Calu3 (cell line): ENCODE measurements at regions not wholly inside any gene's neighbourhood (a gene's known extent, or its start where the extent isn't known, plus 50 kb on each side); places are given as distances from the start of the nearest gene placed in this dataset.

ENCODE experiments used
- BruUV-seq: library from RNA; stranded (reverse); fragments of 400-500 nt; replicated peaks from 2 replicates; lab custom pipeline; 2021; lab: Mats Ljungman, UMichigan
- CTCF ChIA-PET: fragments of 300-600 bp; sonication (Branson Sonifier 250); formaldehyde crosslinking; loops from one replicate; lab custom pipeline; 2022; ENCODE audit warnings: antibody characterized with exemption; lab: Charles Lee
- DNase-seq: peaks from one replicate; pipeline ENCODE4 v3.0.0; 2022
- H3K27ac Mint-ChIP-seq: one replicate; pipeline ENCODE4 v1.8.0; 2022; ENCODE audit warnings: mixed read lengths; ENCODE audit not compliant: unreplicated experiment
- H3K27me3 Mint-ChIP-seq: one replicate; pipeline ENCODE4 v1.8.0; 2022; ENCODE audit warnings: mixed read lengths; ENCODE audit not compliant: unreplicated experiment
- H3K36me3 Mint-ChIP-seq: one replicate; pipeline ENCODE4 v1.8.0; 2022; ENCODE audit warnings: mild to moderate bottlenecking, moderate library complexity, mixed read lengths; ENCODE audit not compliant: insufficient read depth, unreplicated experiment
- H3K4me1 Mint-ChIP-seq: one replicate; pipeline ENCODE4 v1.8.0; 2022; ENCODE audit warnings: mild to moderate bottlenecking, low read depth, mixed read lengths; ENCODE audit not compliant: unreplicated experiment
- H3K4me3 Mint-ChIP-seq: one replicate; pipeline ENCODE4 v1.8.0; 2022; ENCODE audit warnings: mild to moderate bottlenecking, low read depth, moderate library complexity, mixed read lengths; ENCODE audit not compliant: unreplicated experiment
- H3K9me3 Mint-ChIP-seq: one replicate; pipeline ENCODE4 v1.8.0; 2022; ENCODE audit warnings: low read depth, mixed read lengths; ENCODE audit not compliant: unreplicated experiment
- CTCF ChIP-seq: fragments of 200-600 bp; IDR thresholded peaks from one replicate; pipeline ENCODE4 v1.8.0; 2022; ENCODE audit warnings: antibody characterized with exemption; ENCODE audit not compliant: unreplicated experiment
- intact Hi-C: fragments of 100-400 bp; cut with micrococcal nuclease; formaldehyde crosslinking; loops from one replicate; pipeline ENCODE4 v1.10.0; 2022; ENCODE audit not compliant: unreplicated experiment

GRCh38 chr2:3965211-3965610 lies 261.8 kb downstream of the DCDC2C start:
- H3K4me1 Mint-ChIP-seq, result no peaks in the 10 kb centered on the region
- TF ChIP-seq CTCF, result no peak
- H3K4me3 Mint-ChIP-seq, result no peak overlapping the region
- H3K9me3 Mint-ChIP-seq, result peaks cover 3% of the 10 kb centered on the region
- H3K27me3 Mint-ChIP-seq, result no peaks in the 10 kb centered on the region
- no peak for DNase-seq
- no peak overlapping the region for H3K27ac Mint-ChIP-seq
- no peaks in the 10 kb centered on the region for H3K36me3 Mint-ChIP-seq
- CTCF ChIA-PET, result no interaction called here
- BruUV-seq, result no TSS peak
- intact Hi-C loops, result no loop called here

- TF ChIP-seq CTCF, result no peak
- Mint-ChIP-seq H3K9me3 (peaks cover 3% of the 10 kb centered on the region), H3K27me3 (no peaks in the 10 kb centered on the region), H3K4me3 (no peak overlapping the region), H3K36me3 (no peaks in the 10 kb centered on the region), H3K27ac (no peak overlapping the region), H3K4me1 (no peaks in the 10 kb centered on the region)
- no peak for DNase-seq
- BruUV-seq, result no TSS peak
- intact Hi-C loops, result no loop called here
- CTCF ChIA-PET, result interaction anchor here (0.8 kb wide), 1 partner anchor 1351 kb away, joined by 3 read pairs; no protein-coding TSS in a partner anchor
These were observed 262.6 kb downstream of the DCDC2C start for GRCh38 chr2:3965953-3966352.

- Mint-ChIP-seq H3K4me3 (no peak overlapping the region), H3K9me3 (peaks cover 3% of the 10 kb centered on the region), H3K36me3 (no peaks in the 10 kb centered on the region), H3K4me1 (no peaks in the 10 kb centered on the region), H3K27ac (no peak overlapping the region), H3K27me3 (no peaks in the 10 kb centered on the region)
- intact Hi-C loops, result no loop called here
- CTCF ChIA-PET, result interaction anchor here (0.8 kb wide), 1 partner anchor 1351 kb away, joined by 3 read pairs; no protein-coding TSS in a partner anchor
- DNase-seq, result no peak
- TF ChIP-seq CTCF, result no peak
- no TSS peak for BruUV-seq
These were observed 263.1 kb downstream of the DCDC2C start for GRCh38 chr2:3966470-3966869.

- Mint-ChIP-seq H3K36me3 (no peaks in the 10 kb centered on the region), H3K4me1 (no peaks in the 10 kb centered on the region), H3K27ac (no peak overlapping the region), H3K4me3 (no peak overlapping the region), H3K9me3 (peaks cover 3% of the 10 kb centered on the region), H3K27me3 (no peaks in the 10 kb centered on the region)
- TF ChIP-seq CTCF, result no peak
- CTCF ChIA-PET, result no interaction called here
- BruUV-seq, result no TSS peak
- DNase-seq, result no peak
- intact Hi-C loops, result no loop called here
These were observed 265.4 kb downstream of the DCDC2C start for GRCh38 chr2:3968736-3969135.
